ENCODE measurements at regions not wholly inside any gene's neighbourhood (a gene's known extent, or its start where the extent isn't known, plus 50 kb on each side); places are given as distances from the start of the nearest gene placed in this dataset.

DNA sequence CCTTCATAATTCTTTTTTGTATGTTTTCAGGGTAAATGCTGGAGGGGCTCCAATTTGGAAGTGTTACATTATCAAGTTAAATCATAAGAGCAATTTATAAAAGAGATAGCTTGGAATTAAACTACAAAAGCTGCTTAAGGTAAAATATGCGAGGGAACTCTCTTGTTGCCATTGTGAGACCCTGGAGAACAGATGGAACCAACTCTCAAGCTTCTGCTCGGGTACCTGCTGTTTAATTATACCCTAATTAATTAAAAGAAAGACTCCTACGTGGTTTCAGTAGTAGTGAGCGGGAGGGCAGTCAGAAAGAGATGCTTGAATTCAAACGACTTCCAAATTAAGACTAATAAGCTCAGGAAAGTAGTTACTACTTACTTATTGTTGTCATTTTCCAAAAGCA is 313.1 kb upstream of the TACR3 start:
- Histone ChIP-seq H3K9me2 (replicated peaks; ENCODE audit: insufficient read depth) (no peaks in the 10 kb centered on the region), H3K4me3 (no peak overlapping the region)

DNA sequence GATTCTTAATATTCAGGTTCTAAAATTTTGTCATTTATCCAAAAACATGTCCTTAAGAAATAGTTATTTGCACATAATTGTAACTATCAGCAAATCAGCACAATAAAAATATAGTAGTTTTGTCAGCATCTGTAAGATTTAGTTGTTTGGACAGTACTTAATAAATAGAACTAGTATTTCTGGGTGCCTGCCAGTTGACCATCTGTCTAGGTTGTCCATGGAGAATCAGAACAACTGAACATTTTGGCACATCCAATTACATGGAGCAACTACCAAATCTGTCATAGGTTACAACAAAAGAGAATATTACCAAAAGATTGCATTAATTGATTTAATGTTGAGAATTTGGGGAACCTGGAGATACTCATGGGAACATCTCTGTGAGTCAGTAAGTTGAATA is 305.5 kb upstream of the TACR3 start:
- no peak overlapping the region for H2AFZ ChIP-seq
- H3K36me3 ChIP-seq (replicated peaks; ENCODE audit: insufficient read depth, low read depth) = no peaks in the 10 kb centered on the region
- no peaks in the 10 kb centered on the region for H3K9me2 ChIP-seq (replicated peaks; ENCODE audit: insufficient read depth)
- no peak for DNase-seq (ENCODE audit: low spot score)
- H4K20me1 ChIP-seq (ENCODE audit: insufficient read depth, poor library complexity, severe bottlenecking) = no peaks in the 10 kb centered on the region
- TF ChIP-seq, protein P1, sequence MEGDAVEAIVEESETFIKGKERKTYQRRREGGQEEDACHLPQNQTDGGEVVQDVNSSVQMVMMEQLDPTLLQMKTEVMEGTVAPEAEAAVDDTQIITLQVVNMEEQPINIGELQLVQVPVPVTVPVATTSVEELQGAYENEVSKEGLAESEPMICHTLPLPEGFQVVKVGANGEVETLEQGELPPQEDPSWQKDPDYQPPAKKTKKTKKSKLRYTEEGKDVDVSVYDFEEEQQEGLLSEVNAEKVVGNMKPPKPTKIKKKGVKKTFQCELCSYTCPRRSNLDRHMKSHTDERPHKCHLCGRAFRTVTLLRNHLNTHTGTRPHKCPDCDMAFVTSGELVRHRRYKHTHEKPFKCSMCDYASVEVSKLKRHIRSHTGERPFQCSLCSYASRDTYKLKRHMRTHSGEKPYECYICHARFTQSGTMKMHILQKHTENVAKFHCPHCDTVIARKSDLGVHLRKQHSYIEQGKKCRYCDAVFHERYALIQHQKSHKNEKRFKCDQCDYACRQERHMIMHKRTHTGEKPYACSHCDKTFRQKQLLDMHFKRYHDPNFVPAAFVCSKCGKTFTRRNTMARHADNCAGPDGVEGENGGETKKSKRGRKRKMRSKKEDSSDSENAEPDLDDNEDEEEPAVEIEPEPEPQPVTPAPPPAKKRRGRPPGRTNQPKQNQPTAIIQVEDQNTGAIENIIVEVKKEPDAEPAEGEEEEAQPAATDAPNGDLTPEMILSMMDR (IDR thresholded peaks at IDR 0.05; ENCODE audit: poor library complexity) = no peak
- TF ChIP-seq EZH2phosphoT487 (IDR thresholded peaks at IDR 0.05; ENCODE audit: low read depth, severe bottlenecking, unreplicated experiment) (no peak), EZH2 (IDR thresholded peaks at IDR 0.05; ENCODE audit: borderline replicate concordance) (no peak)
- H3K9me3 ChIP-seq (ENCODE audit: low read depth) = no peaks in the 10 kb centered on the region
- no peaks in the 10 kb centered on the region for H3K4me1 ChIP-seq (ENCODE audit: insufficient read depth)
- H3K27ac ChIP-seq = no peak overlapping the region
- no peaks in the 10 kb centered on the region for H3K27me3 ChIP-seq
- no peak overlapping the region for H3K4me3 ChIP-seq
- no peaks in the 10 kb centered on the region for H3K79me2 ChIP-seq
- H3K4me2 ChIP-seq = no peak overlapping the region

More for the DNA sequence above, 313.1 kb upstream of the TACR3 start:
- 73% methylated on average over 5 of the region's 5 CpGs for WGBS (ENCODE audit: low lambda C conversion rate, missing lambda C conversion rate)
- Histone ChIP-seq H2AFZ (no peak overlapping the region), H3K4me2 (no peak overlapping the region), H3K4me1 (ENCODE audit: insufficient read depth) (no peaks in the 10 kb centered on the region), H3K36me3 (replicated peaks; ENCODE audit: insufficient read depth, low read depth) (no peaks in the 10 kb centered on the region), H4K20me1 (ENCODE audit: insufficient read depth, poor library complexity, severe bottlenecking) (no peaks in the 10 kb centered on the region), H3K9me3 (ENCODE audit: low read depth) (no peaks in the 10 kb centered on the region), H3K27me3 (no peaks in the 10 kb centered on the region), H3K79me2 (no peaks in the 10 kb centered on the region), H3K27ac (no peak overlapping the region)
- TF ChIP-seq, protein P1 (IDR thresholded peaks at IDR 0.05; ENCODE audit: poor library complexity) = no peak
- TF ChIP-seq EZH2phosphoT487 (IDR thresholded peaks at IDR 0.05; ENCODE audit: low read depth, severe bottlenecking, unreplicated experiment) = no peak
- no peak for TF ChIP-seq EZH2 (IDR thresholded peaks at IDR 0.05; ENCODE audit: borderline replicate concordance)
- DNase-seq (ENCODE audit: low spot score) = no peak

DNA sequence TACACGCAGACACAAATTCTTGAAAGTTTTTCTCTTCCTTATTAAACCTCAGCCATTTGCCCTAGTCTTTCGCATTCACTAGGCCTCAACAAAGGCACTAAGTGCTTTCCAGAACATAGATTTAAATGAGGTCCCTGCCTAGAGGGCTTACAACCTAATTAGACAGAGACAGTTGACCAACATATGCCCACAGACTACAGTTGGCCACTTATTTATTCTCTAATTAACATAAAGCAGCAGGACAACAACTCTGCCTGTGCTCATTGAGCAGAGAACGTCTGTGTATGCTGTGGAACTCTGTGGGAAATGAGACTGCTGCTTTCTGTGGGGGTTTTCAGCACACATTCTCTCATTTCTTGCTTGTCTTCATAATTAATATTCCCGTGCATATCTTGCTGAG is 303.0 kb upstream of the TACR3 start:
- no peak for DNase-seq (ENCODE audit: low spot score)
- Histone ChIP-seq H4K20me1 (ENCODE audit: insufficient read depth, poor library complexity, severe bottlenecking) (no peaks in the 10 kb centered on the region), H3K4me3 (no peak overlapping the region), H3K9me2 (replicated peaks; ENCODE audit: insufficient read depth) (no peaks in the 10 kb centered on the region), H2AFZ (no peak overlapping the region), H3K79me2 (no peaks in the 10 kb centered on the region), H3K27ac (no peak overlapping the region), H3K36me3 (replicated peaks; ENCODE audit: insufficient read depth, low read depth) (no peaks in the 10 kb centered on the region), H3K27me3 (no peaks in the 10 kb centered on the region), H3K4me2 (no peak overlapping the region), H3K9me3 (ENCODE audit: low read depth) (no peaks in the 10 kb centered on the region), H3K4me1 (ENCODE audit: insufficient read depth) (no peaks in the 10 kb centered on the region)
- TF ChIP-seq, protein P1 (IDR thresholded peaks at IDR 0.05; ENCODE audit: poor library complexity) = no peak
- no peak for TF ChIP-seq EZH2phosphoT487 (IDR thresholded peaks at IDR 0.05; ENCODE audit: low read depth, severe bottlenecking, unreplicated experiment)
- TF ChIP-seq EZH2 (IDR thresholded peaks at IDR 0.05; ENCODE audit: borderline replicate concordance) = no peak
- 78% methylated on average over 4 of the region's 4 CpGs for WGBS (ENCODE audit: low lambda C conversion rate, missing lambda C conversion rate)

DNA sequence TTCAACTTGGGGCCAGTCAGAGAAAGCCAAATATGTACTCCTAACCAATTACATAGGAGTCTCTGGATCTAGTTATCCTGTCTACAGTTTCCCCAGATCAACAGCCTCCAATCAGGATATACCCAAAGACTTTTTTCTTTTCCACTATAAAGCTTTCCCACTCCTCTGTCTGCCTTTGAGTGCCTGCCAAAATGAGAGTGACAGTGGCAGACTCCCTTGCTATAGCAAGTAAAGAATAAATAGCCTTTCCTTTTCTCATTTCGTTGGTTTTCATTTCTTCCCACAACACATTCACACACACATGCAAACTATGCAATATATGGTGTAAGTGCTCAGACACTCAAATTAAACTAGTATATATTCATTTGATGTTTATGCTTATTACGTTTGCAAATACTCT is 302.4 kb upstream of the TACR3 start:
- H3K27me3 ChIP-seq = no peaks in the 10 kb centered on the region
- H3K79me2 ChIP-seq = no peaks in the 10 kb centered on the region
- H3K4me1 ChIP-seq (ENCODE audit: insufficient read depth) = no peaks in the 10 kb centered on the region
- TF ChIP-seq, protein P1 (IDR thresholded peaks at IDR 0.05; ENCODE audit: poor library complexity) = no peak
- TF ChIP-seq EZH2 (IDR thresholded peaks at IDR 0.05; ENCODE audit: borderline replicate concordance) (no peak), EZH2phosphoT487 (IDR thresholded peaks at IDR 0.05; ENCODE audit: low read depth, severe bottlenecking, unreplicated experiment) (no peak)
- no peaks in the 10 kb centered on the region for H3K36me3 ChIP-seq (replicated peaks; ENCODE audit: insufficient read depth, low read depth)
- no peak overlapping the region for H3K4me2 ChIP-seq
- no peak overlapping the region for H3K4me3 ChIP-seq
- 78% methylated on average over 2 of the region's 2 CpGs for whole genome bisulfite sequencing (ENCODE audit: low lambda C conversion rate, missing lambda C conversion rate)
- no peak overlapping the region for H2AFZ ChIP-seq
- DNase-seq (ENCODE audit: low spot score) = no peak
- H4K20me1 ChIP-seq (ENCODE audit: insufficient read depth, poor library complexity, severe bottlenecking) = no peaks in the 10 kb centered on the region
- H3K27ac ChIP-seq = no peak overlapping the region
- no peaks in the 10 kb centered on the region for H3K9me2 ChIP-seq (replicated peaks; ENCODE audit: insufficient read depth)
- no peaks in the 10 kb centered on the region for H3K9me3 ChIP-seq (ENCODE audit: low read depth)
